ENCODE measurements at regions not wholly inside any gene's neighbourhood (a gene's known extent, or its start where the extent isn't known, plus 50 kb on each side); places are given as distances from the start of the nearest gene placed in this dataset.

- no peak for TF ChIP-seq CTCF (IDR thresholded peaks at IDR 0.05 in 2 of 3, conservative IDR thresholded peaks at IDR 0.05 in 1 of 3; ENCODE audit: control insufficient read depth in 2 of 3, extremely low read depth in 1 of 3, insufficient read depth in 1 of 3, low read depth in 3 of 3, low read length in 3 of 3)
- TF ChIP-seq SUZ12 (IDR thresholded peaks at IDR 0.05; ENCODE audit: unreplicated experiment), result no peak
- TF ChIP-seq ZNF622 (IDR thresholded peaks at IDR 0.05), result no peak
These were observed 430.2 kb downstream of the FAT4 start for GRCh38 chr4:125744891-125745364.
